OCI-LY7 (cell line): ENCODE measurements at regions not wholly inside any gene's neighbourhood (a gene's known extent, or its start where the extent isn't known, plus 50 kb on each side); places are given as distances from the start of the nearest gene placed in this dataset.

Source experiments
- BruUV-seq: library from RNA; stranded (reverse); fragments of 400-500 nt; replicated peaks from 2 replicates; lab custom pipeline; 2021; lab: Mats Ljungman, UMichigan
- CTCF ChIA-PET: fragments of 300-600 bp; sonication (Branson Sonifier 250); formaldehyde crosslinking; loops from one replicate; lab custom pipeline; 2022; ENCODE audit warnings: antibody characterized with exemption; ENCODE audit not compliant: unreplicated experiment; lab: Charles Lee
- POLR2A ChIA-PET: fragments of 300-600 bp; sonication (Branson Sonifier 250); formaldehyde crosslinking; loops from one replicate; lab custom pipeline; 2022; ENCODE audit warnings: antibody characterized with exemption; lab: Charles Lee
- DNase-seq: peaks from one replicate; pipeline ENCODE4 v3.0.0-alpha.2; 2015; ENCODE audit warnings: low spot score
- H2AFZ ChIP-seq: fragments of 200-600 bp; sonication (generic), shearing (Covaris generic); 2 replicates; pipeline ENCODE4 v1.6.1; 2014; ENCODE audit warnings: mild to moderate bottlenecking, antibody characterized with exemption, low read length, moderate library complexity
- H3K27ac ChIP-seq: fragments of 200-600 bp; sonication (generic); 2 replicates; pipeline ENCODE4 v1.5.1; 2014; ENCODE audit warnings: mixed run types, low read depth, mild to moderate bottlenecking, moderate library complexity, low read length, inconsistent platforms; ENCODE audit not compliant: poor library complexity, severe bottlenecking
- H3K36me3 ChIP-seq: fragments of 200-600 bp; sonication (generic); 2 replicates; pipeline ENCODE4 v1.6.1; 2014; ENCODE audit warnings: mild to moderate bottlenecking, antibody characterized with exemption, low read length, moderate library complexity, mixed read lengths; ENCODE audit not compliant: insufficient read depth
- H3K4me1 ChIP-seq: fragments of 200-600 bp; sonication (generic); 2 replicates; pipeline ENCODE4 v1.5.1; 2014; ENCODE audit warnings: mild to moderate bottlenecking, low read length; ENCODE audit not compliant: insufficient read depth, poor library complexity, severe bottlenecking
- H3K4me2 ChIP-seq: fragments of 200-600 bp; sonication (generic); 2 replicates; pipeline ENCODE4 v1.6.1; 2014; ENCODE audit warnings: mild to moderate bottlenecking, low read length
- H3K4me3 ChIP-seq: fragments of 200-600 bp; sonication (generic); 2 replicates; pipeline ENCODE4 v1.5.1; 2014; ENCODE audit warnings: mild to moderate bottlenecking, low read depth, low read length; ENCODE audit not compliant: poor library complexity, severe bottlenecking
- H3K79me2 ChIP-seq: fragments of 200-600 bp; sonication (generic); 2 replicates; pipeline ENCODE4 v1.6.1; 2016; ENCODE audit warnings: low read depth, mild to moderate bottlenecking, low read length, moderate library complexity, mixed read lengths; ENCODE audit not compliant: insufficient read depth
- H3K9me2 ChIP-seq: fragments of 200-600 bp; sonication (generic); 2 replicates; pipeline ENCODE4 v1.6.1; 2016; ENCODE audit warnings: mild to moderate bottlenecking, low read length, mixed read lengths; ENCODE audit not compliant: insufficient read depth
- H3K9me3 ChIP-seq: fragments of 200-600 bp; sonication (generic); 2 replicates; pipeline ENCODE4 v1.6.1; 2014; ENCODE audit warnings: mild to moderate bottlenecking, mixed run types, low read length, mixed read lengths
- H4K20me1 ChIP-seq: fragments of 200-600 bp; sonication (generic); 2 replicates; pipeline ENCODE4 v1.6.1; 2014; ENCODE audit warnings: mild to moderate bottlenecking, antibody characterized with exemption, low read length, moderate library complexity, mixed read lengths; ENCODE audit not compliant: insufficient read depth
- EZH2phosphoT487 ChIP-seq: fragments of 200-600 bp; sonication (generic); IDR thresholded peaks from 2 replicates; pipeline ENCODE4 v1.6.1; 2018; ENCODE audit warnings: low read depth, borderline replicate concordance, mild to moderate bottlenecking, mixed run types, antibody characterized with exemption, low read length, moderate library complexity, mixed read lengths
- intact Hi-C: fragments of 100-400 bp; cut with micrococcal nuclease; formaldehyde crosslinking; loops from one replicate; pipeline ENCODE4 v1.10.0; 2022; ENCODE audit not compliant: unreplicated experiment
- TF ChIP-seq, protein P1 (sequence below): fragments of 200-600 bp; sonication (generic); conservative IDR thresholded peaks from 2 replicates; pipeline ENCODE4 v1.5.1; 2014; ENCODE audit warnings: mild to moderate bottlenecking, antibody characterized with exemption, low read length, moderate library complexity, mixed read lengths

DNA sequence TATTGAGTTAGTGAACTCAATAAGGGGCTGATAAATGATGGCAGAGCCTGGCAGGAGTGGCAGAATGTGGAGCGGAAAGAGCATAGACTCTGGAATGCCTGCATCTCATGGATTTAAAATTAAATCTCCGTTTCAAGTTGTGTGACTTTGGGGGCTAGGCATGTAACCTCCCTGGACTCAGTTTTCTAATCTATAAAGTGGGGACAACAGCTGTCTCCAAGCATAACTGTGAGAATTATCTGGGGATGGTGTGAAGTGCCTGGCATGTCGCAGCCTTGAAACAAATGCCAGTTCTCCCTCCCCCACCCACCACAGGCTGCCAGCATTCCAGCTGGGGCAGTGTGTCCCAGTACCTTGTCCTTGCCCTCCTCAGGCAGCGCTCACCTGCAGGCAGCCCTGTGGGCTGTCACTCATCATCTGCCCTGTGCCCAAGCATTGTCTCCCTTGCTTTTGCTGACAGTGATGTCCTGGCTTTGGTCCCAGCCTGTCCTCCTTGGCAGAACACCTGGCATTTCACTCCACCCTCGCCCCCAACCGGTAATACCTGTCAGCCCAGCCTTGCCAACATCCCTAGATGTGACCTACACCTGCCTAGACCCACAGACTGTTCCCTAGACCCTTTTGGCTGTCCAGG lies 129.6 kb downstream of the MRM1 start:
- no TSS peak for BruUV-seq
- Histone ChIP-seq H3K4me1 (no peaks in the 10 kb centered on the region), H3K36me3 (no peaks in the 10 kb centered on the region), H3K4me2 (no peak overlapping the region), H3K9me2 (no peaks in the 10 kb centered on the region), H3K4me3 (no peak overlapping the region), H2AFZ (no peak overlapping the region), H4K20me1 (no peaks in the 10 kb centered on the region), H3K27ac (no peak overlapping the region), H3K9me3 (no peaks in the 10 kb centered on the region), H3K79me2 (no peaks in the 10 kb centered on the region)
- ChIA-PET POLR2A (no interaction called here), CTCF (no interaction called here)
- intact Hi-C loops: no loop called here
- DNase-seq: no peak
- no peak for TF ChIP-seq EZH2phosphoT487
- TF ChIP-seq, protein P1, sequence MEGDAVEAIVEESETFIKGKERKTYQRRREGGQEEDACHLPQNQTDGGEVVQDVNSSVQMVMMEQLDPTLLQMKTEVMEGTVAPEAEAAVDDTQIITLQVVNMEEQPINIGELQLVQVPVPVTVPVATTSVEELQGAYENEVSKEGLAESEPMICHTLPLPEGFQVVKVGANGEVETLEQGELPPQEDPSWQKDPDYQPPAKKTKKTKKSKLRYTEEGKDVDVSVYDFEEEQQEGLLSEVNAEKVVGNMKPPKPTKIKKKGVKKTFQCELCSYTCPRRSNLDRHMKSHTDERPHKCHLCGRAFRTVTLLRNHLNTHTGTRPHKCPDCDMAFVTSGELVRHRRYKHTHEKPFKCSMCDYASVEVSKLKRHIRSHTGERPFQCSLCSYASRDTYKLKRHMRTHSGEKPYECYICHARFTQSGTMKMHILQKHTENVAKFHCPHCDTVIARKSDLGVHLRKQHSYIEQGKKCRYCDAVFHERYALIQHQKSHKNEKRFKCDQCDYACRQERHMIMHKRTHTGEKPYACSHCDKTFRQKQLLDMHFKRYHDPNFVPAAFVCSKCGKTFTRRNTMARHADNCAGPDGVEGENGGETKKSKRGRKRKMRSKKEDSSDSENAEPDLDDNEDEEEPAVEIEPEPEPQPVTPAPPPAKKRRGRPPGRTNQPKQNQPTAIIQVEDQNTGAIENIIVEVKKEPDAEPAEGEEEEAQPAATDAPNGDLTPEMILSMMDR: no peak

DNA sequence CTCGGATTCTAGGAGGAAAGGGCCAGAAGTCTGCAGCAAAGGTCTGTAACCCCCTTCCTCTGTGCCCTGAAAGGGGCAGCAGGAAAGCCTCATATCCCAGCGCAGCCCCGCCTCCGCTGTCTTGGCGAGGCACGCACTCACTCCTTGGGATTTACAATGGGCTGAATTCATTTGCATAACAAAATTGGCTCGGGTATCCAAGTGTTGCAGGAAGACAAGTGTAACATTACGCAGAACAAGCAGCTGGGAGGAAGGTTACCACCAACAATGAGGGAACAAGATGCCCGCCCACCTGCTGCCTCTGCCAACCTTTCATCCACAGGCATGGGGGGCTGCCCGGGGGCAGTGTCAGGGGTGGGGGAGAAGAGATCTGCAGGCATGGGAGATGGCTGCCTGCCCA lies 130.4 kb downstream of the MRM1 start:
- DNase-seq: no peak
- no peaks in the 10 kb centered on the region for H3K9me2 ChIP-seq
- no peak overlapping the region for H3K4me3 ChIP-seq
- H2AFZ ChIP-seq: no peak overlapping the region
- CTCF ChIA-PET: no interaction called here
- H4K20me1 ChIP-seq: no peaks in the 10 kb centered on the region
- no peak overlapping the region for H3K27ac ChIP-seq
- no peak overlapping the region for H3K4me2 ChIP-seq
- intact Hi-C loops: no loop called here
- H3K79me2 ChIP-seq: no peaks in the 10 kb centered on the region
- H3K9me3 ChIP-seq: no peaks in the 10 kb centered on the region
- no TSS peak for BruUV-seq
- TF ChIP-seq, protein P1: no peak
- TF ChIP-seq EZH2phosphoT487: no peak
- no peaks in the 10 kb centered on the region for H3K4me1 ChIP-seq
- H3K36me3 ChIP-seq: no peaks in the 10 kb centered on the region
- POLR2A ChIA-PET: no interaction called here

DNA sequence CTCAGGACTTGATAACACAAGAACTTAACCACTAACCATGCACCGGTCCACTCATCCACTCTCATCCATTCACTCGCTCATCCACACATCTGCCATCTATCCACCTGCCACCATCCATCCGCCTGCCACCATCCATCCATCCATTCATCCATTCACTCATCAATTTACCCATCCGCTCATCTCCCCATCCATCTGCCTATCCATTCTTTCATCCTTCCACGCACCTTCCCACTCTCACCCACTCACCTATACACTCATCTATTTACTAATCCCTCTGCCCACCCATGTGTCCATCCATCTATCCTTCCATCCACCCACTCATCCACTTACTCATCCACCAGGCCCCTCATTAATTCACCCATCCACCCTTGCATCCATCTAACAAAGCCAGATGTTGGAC lies 131.0 kb downstream of the MRM1 start:
- H3K4me2 ChIP-seq: no peak overlapping the region
- no peak overlapping the region for H3K4me3 ChIP-seq
- no peak overlapping the region for H2AFZ ChIP-seq
- no peak for TF ChIP-seq EZH2phosphoT487
- TF ChIP-seq, protein P1: no peak
- no peaks in the 10 kb centered on the region for H3K36me3 ChIP-seq
- no peak overlapping the region for H3K27ac ChIP-seq
- no peaks in the 10 kb centered on the region for H4K20me1 ChIP-seq
- ChIA-PET CTCF (no interaction called here), POLR2A (no interaction called here)
- DNase-seq: no peak
- H3K4me1 ChIP-seq: no peaks in the 10 kb centered on the region
- H3K9me3 ChIP-seq: no peaks in the 10 kb centered on the region
- BruUV-seq: no TSS peak
- no peaks in the 10 kb centered on the region for H3K9me2 ChIP-seq
- H3K79me2 ChIP-seq: no peaks in the 10 kb centered on the region
- intact Hi-C loops: no loop called here
